HG02642 (cell line): ENCODE measurements at regions not wholly inside any gene's neighbourhood (a gene's known extent, or its start where the extent isn't known, plus 50 kb on each side); places are given as distances from the start of the nearest gene placed in this dataset.

Experiments
- ATAC-seq: cut with Tn5 transposase; IDR thresholded peaks from one replicate; pipeline ENCODE4 v1.9.1; 2021; ENCODE audit warnings: mild to moderate bottlenecking; ENCODE audit not compliant: unreplicated experiment, poor library complexity

GRCh38 chr10:43966571-43966965 lies 317.9 kb upstream of the ZNF32 start:
- ATAC-seq: no peak

- ATAC-seq: no peak
These were observed 317.4 kb upstream of the ZNF32 start for GRCh38 chr10:43965918-43966570.

- ATAC-seq: no peak
These were observed 316.6 kb upstream of the ZNF32 start for GRCh38 chr10:43965033-43965917.

- ATAC-seq: no peak
These were observed 315.8 kb upstream of the ZNF32 start for GRCh38 chr10:43964486-43964885.

GRCh38 chr10:43963793-43964425 lies 315.2 kb upstream of the ZNF32 start:
- ATAC-seq: no peak

- ATAC-seq: no peak
These were observed 314.7 kb upstream of the ZNF32 start for GRCh38 chr10:43963379-43963778.

GRCh38 chr10:43962346-43963191 lies 313.9 kb upstream of the ZNF32 start:
- no peak for ATAC-seq

- ATAC-seq: no peak
These were observed 313.1 kb upstream of the ZNF32 start for GRCh38 chr10:43961523-43962345.

- no peak for ATAC-seq
These were observed 312.3 kb upstream of the ZNF32 start for GRCh38 chr10:43960981-43961380.

- ATAC-seq: no peak
These were observed 311.8 kb upstream of the ZNF32 start for GRCh38 chr10:43960477-43960876.

- ATAC-seq: no peak
These were observed 311.4 kb upstream of the ZNF32 start for GRCh38 chr10:43960135-43960415.

GRCh38 chr10:43959364-43960134 lies 310.9 kb upstream of the ZNF32 start:
- ATAC-seq: no peak

GRCh38 chr10:43958964-43959363 lies 310.3 kb upstream of the ZNF32 start:
- ATAC-seq: no peak

- no peak for ATAC-seq
These were observed 309.4 kb upstream of the ZNF32 start for GRCh38 chr10:43958071-43958432.

GRCh38 chr10:43957267-43958070 lies 308.8 kb upstream of the ZNF32 start:
- no peak for ATAC-seq

GRCh38 chr10:43955978-43956377 lies 307.3 kb upstream of the ZNF32 start:
- ATAC-seq: no peak

- no peak for ATAC-seq
These were observed 306.4 kb upstream of the ZNF32 start for GRCh38 chr10:43955002-43955596.

GRCh38 chr10:43953672-43954071 lies 305.0 kb upstream of the ZNF32 start:
- ATAC-seq: no peak
